Neural progenitor cell (in vitro differentiated cells): ENCODE measurements at regions not wholly inside any gene's neighbourhood (a gene's known extent, or its start where the extent isn't known, plus 50 kb on each side); places are given as distances from the start of the nearest gene placed in this dataset.

Source experiments
- CTCF ChIP-seq: fragments of 200-600 bp; sonication (generic); IDR thresholded peaks from 2 replicates; pipeline ENCODE4 v1.5.1; 2017; ENCODE audit warnings: antibody characterized with exemption, mild to moderate bottlenecking
- EZH2phosphoT487 ChIP-seq: fragments of 200-600 bp; sonication (generic); IDR thresholded peaks from 2 replicates; pipeline ENCODE4 v1.6.1; 2017; ENCODE audit warnings: antibody characterized with exemption

GRCh38 chr5:3948838-3949237 is 353.2 kb downstream of the IRX1 start:
- TF ChIP-seq CTCF (no peak), EZH2phosphoT487 (no peak)
